Activated CD8-positive, alpha-beta T cell treated with anti-CD3 and anti-CD28 coated beads, Interleukin-2, amount 10 ng/mL, durations not matched to agents 7 days and 5 days (primary cell): ENCODE measurements at regions not wholly inside any gene's neighbourhood (a gene's known extent, or its start where the extent isn't known, plus 50 kb on each side); places are given as distances from the start of the nearest gene placed in this dataset.

Source experiments
- ATAC-seq: fragments of 150-1000 bp; cut with Tn5 transposase; one replicate; pipeline ENCODE4 v1.10.0; 2021; ENCODE audit warnings: moderate library complexity
- CTCF ChIA-PET: fragments of 350-600 bp; sonication (Branson Sonifier 250); formaldehyde crosslinking; loops from one replicate; lab custom pipeline; 2021; ENCODE audit warnings: antibody characterized with exemption; lab: Charles Lee
- POLR2A ChIA-PET: fragments of 350-600 bp; sonication (Branson Sonifier 250); formaldehyde crosslinking; loops from one replicate; lab custom pipeline; 2021; ENCODE audit warnings: antibody characterized with exemption; lab: Charles Lee
- DNase-seq: peaks from one replicate; pipeline ENCODE4 v3.0.0-alpha.2; 2020
- H3K27ac Mint-ChIP-seq: one replicate; pipeline ENCODE4 v1.8.0; 2021; ENCODE audit warnings: mild to moderate bottlenecking, mixed read lengths
- H3K27me3 Mint-ChIP-seq: one replicate; pipeline ENCODE4 v1.8.0; 2021; ENCODE audit warnings: low read depth, mixed read lengths
- H3K36me3 Mint-ChIP-seq: one replicate; pipeline ENCODE4 v1.8.0; 2021; ENCODE audit warnings: low read depth, mixed read lengths
- H3K4me1 Mint-ChIP-seq: one replicate; pipeline ENCODE4 v1.8.0; 2021; ENCODE audit warnings: low read depth, mixed read lengths
- H3K4me3 Mint-ChIP-seq: one replicate; pipeline ENCODE4 v1.8.0; 2021; ENCODE audit warnings: mild to moderate bottlenecking, mixed read lengths
- H3K9me3 Mint-ChIP-seq: one replicate; pipeline ENCODE4 v1.8.0; 2022; ENCODE audit warnings: mixed read lengths; ENCODE audit not compliant: insufficient read depth

GRCh38 chr7:19623676-19624075 lies 85.2 kb downstream of the POLR1F start:
- Mint-ChIP-seq H3K36me3 (no peaks in the 10 kb centered on the region), H3K4me1 (no peaks in the 10 kb centered on the region), H3K27me3 (no peaks in the 10 kb centered on the region), H3K9me3 (peaks cover 7% of the 10 kb centered on the region), H3K4me3 (no peak overlapping the region), H3K27ac (no peak overlapping the region)
- ChIA-PET CTCF (no interaction called here), POLR2A (no interaction called here)
- ATAC-seq: no peak
- DNase-seq: no peak

- Mint-ChIP-seq H3K4me1 (no peaks in the 10 kb centered on the region), H3K4me3 (no peak overlapping the region), H3K27me3 (no peaks in the 10 kb centered on the region), H3K9me3 (peaks cover 7% of the 10 kb centered on the region), H3K36me3 (no peaks in the 10 kb centered on the region), H3K27ac (no peak overlapping the region)
- ATAC-seq (no peak), DNase-seq (no peak)
- CTCF ChIA-PET: no interaction called here
- POLR2A ChIA-PET: no interaction called here
These were observed 87.1 kb downstream of the POLR1F start for GRCh38 chr7:19621740-19622139.

- ATAC-seq (no peak), DNase-seq (no peak)
- Mint-ChIP-seq H3K4me1 (no peaks in the 10 kb centered on the region), H3K4me3 (no peak overlapping the region), H3K36me3 (no peaks in the 10 kb centered on the region), H3K27ac (no peak overlapping the region), H3K9me3 (peaks cover 2% of the 10 kb centered on the region), H3K27me3 (no peaks in the 10 kb centered on the region)
- POLR2A ChIA-PET: no interaction called here
- CTCF ChIA-PET: no interaction called here
These were observed 88.4 kb downstream of the POLR1F start for GRCh38 chr7:19620470-19620869.

GRCh38 chr7:19619122-19619521 lies 89.7 kb downstream of the POLR1F start:
- H3K4me3 Mint-ChIP-seq: no peak overlapping the region
- DNase-seq (no peak), ATAC-seq (no peak)
- H3K36me3 Mint-ChIP-seq: no peaks in the 10 kb centered on the region
- POLR2A ChIA-PET: no interaction called here
- no peaks in the 10 kb centered on the region for H3K9me3 Mint-ChIP-seq
- no peaks in the 10 kb centered on the region for H3K4me1 Mint-ChIP-seq
- H3K27ac Mint-ChIP-seq: no peak overlapping the region
- H3K27me3 Mint-ChIP-seq: no peaks in the 10 kb centered on the region
- CTCF ChIA-PET: no interaction called here

GRCh38 chr7:19617901-19618300 lies 90.9 kb downstream of the POLR1F start:
- Mint-ChIP-seq H3K4me3 (no peak overlapping the region), H3K4me1 (no peaks in the 10 kb centered on the region), H3K27ac (no peak overlapping the region), H3K27me3 (no peaks in the 10 kb centered on the region), H3K9me3 (no peaks in the 10 kb centered on the region), H3K36me3 (no peaks in the 10 kb centered on the region)
- ChIA-PET POLR2A (no interaction called here), CTCF (no interaction called here)
- ATAC-seq (no peak), DNase-seq (no peak)

- Mint-ChIP-seq H3K27ac (no peak overlapping the region), H3K9me3 (no peaks in the 10 kb centered on the region), H3K27me3 (no peaks in the 10 kb centered on the region), H3K4me3 (no peak overlapping the region), H3K36me3 (no peaks in the 10 kb centered on the region), H3K4me1 (no peaks in the 10 kb centered on the region)
- ChIA-PET CTCF (no interaction called here), POLR2A (no interaction called here)
- DNase-seq (no peak), ATAC-seq (no peak)
These were observed 98.5 kb downstream of the POLR1F start for GRCh38 chr7:19610194-19610943.

- no peak overlapping the region for H3K27ac Mint-ChIP-seq
- ATAC-seq: no peak
- no peak overlapping the region for H3K4me3 Mint-ChIP-seq
- H3K9me3 Mint-ChIP-seq: peaks cover 6% of the 10 kb centered on the region
- CTCF ChIA-PET: no interaction called here
- POLR2A ChIA-PET: no interaction called here
- H3K36me3 Mint-ChIP-seq: no peaks in the 10 kb centered on the region
- DNase-seq: no peak
- no peaks in the 10 kb centered on the region for H3K4me1 Mint-ChIP-seq
- no peaks in the 10 kb centered on the region for H3K27me3 Mint-ChIP-seq
These were observed 119.4 kb downstream of the POLR1F start for GRCh38 chr7:19589446-19589845.

- H3K4me3 Mint-ChIP-seq: no peak overlapping the region
- no peaks in the 10 kb centered on the region for H3K4me1 Mint-ChIP-seq
- no peak for ATAC-seq
- H3K36me3 Mint-ChIP-seq: no peaks in the 10 kb centered on the region
- POLR2A ChIA-PET: no interaction called here
- peaks cover 6% of the 10 kb centered on the region for H3K9me3 Mint-ChIP-seq
- DNase-seq: no peak
- H3K27ac Mint-ChIP-seq: no peak overlapping the region
- no peaks in the 10 kb centered on the region for H3K27me3 Mint-ChIP-seq
- CTCF ChIA-PET: no interaction called here
These were observed 121.5 kb downstream of the POLR1F start for GRCh38 chr7:19587291-19587690.

- Mint-ChIP-seq H3K36me3 (no peaks in the 10 kb centered on the region), H3K27ac (no peak overlapping the region), H3K4me1 (no peaks in the 10 kb centered on the region), H3K4me3 (no peak overlapping the region), H3K9me3 (peaks cover 6% of the 10 kb centered on the region), H3K27me3 (no peaks in the 10 kb centered on the region)
- ChIA-PET CTCF (no interaction called here), POLR2A (interaction anchor here (0.6 kb wide), 1 partner anchor 737 kb away, joined by 3 read pairs; no protein-coding TSS in a partner anchor)
- DNase-seq (no peak), ATAC-seq (no peak)
These were observed 123.1 kb downstream of the POLR1F start for GRCh38 chr7:19585761-19586160.

GRCh38 chr7:19575909-19576557 lies 132.8 kb downstream of the POLR1F start:
- Mint-ChIP-seq H3K36me3 (no peaks in the 10 kb centered on the region), H3K27ac (no peak overlapping the region), H3K4me1 (no peaks in the 10 kb centered on the region), H3K4me3 (no peak overlapping the region), H3K27me3 (no peaks in the 10 kb centered on the region), H3K9me3 (no peaks in the 10 kb centered on the region)
- ATAC-seq: no peak
- CTCF ChIA-PET: no interaction called here
- POLR2A ChIA-PET: no interaction called here
- no peak for DNase-seq

- H3K27ac Mint-ChIP-seq: no peak overlapping the region
- no peaks in the 10 kb centered on the region for H3K9me3 Mint-ChIP-seq
- H3K36me3 Mint-ChIP-seq: no peaks in the 10 kb centered on the region
- H3K4me3 Mint-ChIP-seq: no peak overlapping the region
- POLR2A ChIA-PET: no interaction called here
- CTCF ChIA-PET: no interaction called here
- H3K27me3 Mint-ChIP-seq: no peaks in the 10 kb centered on the region
- ATAC-seq (no peak), DNase-seq (no peak)
- H3K4me1 Mint-ChIP-seq: no peaks in the 10 kb centered on the region
These were observed 134.7 kb downstream of the POLR1F start for GRCh38 chr7:19574131-19574530.

- DNase-seq (no peak), ATAC-seq (no peak)
- ChIA-PET POLR2A (no interaction called here), CTCF (no interaction called here)
- Mint-ChIP-seq H3K4me3 (no peak overlapping the region), H3K27ac (no peak overlapping the region), H3K9me3 (no peaks in the 10 kb centered on the region), H3K36me3 (no peaks in the 10 kb centered on the region), H3K27me3 (no peaks in the 10 kb centered on the region), H3K4me1 (no peaks in the 10 kb centered on the region)
These were observed 136.3 kb downstream of the POLR1F start for GRCh38 chr7:19572566-19572965.
